ENCODE measurements at regions not wholly inside any gene's neighbourhood (a gene's known extent, or its start where the extent isn't known, plus 50 kb on each side); places are given as distances from the start of the nearest gene placed in this dataset.

GRCh38 chr3:117557464-117558090 lies 848.0 kb downstream of the TUSC7 start:
- no peaks in the 10 kb centered on the region for H3K36me3 ChIP-seq
- intact Hi-C loops (cut with DNase I; ENCODE audit: low total_unique reads): no loop called here
- no peak for DNase-seq
- no peak for TF ChIP-seq CTCF (IDR thresholded peaks at IDR 0.05 in 8 of 11, conservative IDR thresholded peaks at IDR 0.05 in 3 of 11)
- TF ChIP-seq POLR2A (IDR thresholded peaks at IDR 0.05): no peak
- no peak for TF ChIP-seq POLR2AphosphoS5 (IDR thresholded peaks at IDR 0.05)
- H3K9me3 ChIP-seq: no peaks in the 10 kb centered on the region
- WGBS, 5 donors: 68 to 81% (median 72%) methylated on average over 2 of the region's 2 CpGs
- no peaks in the 10 kb centered on the region for H3K4me1 ChIP-seq
- no peak overlapping the region for H3K4me3 ChIP-seq
- no peak overlapping the region for H3K27ac ChIP-seq
- no peaks in the 10 kb centered on the region for H3K27me3 ChIP-seq (replicated peaks in 1 of 7)

- TF ChIP-seq CTCF (IDR thresholded peaks at IDR 0.05 in 8 of 11, conservative IDR thresholded peaks at IDR 0.05 in 3 of 11) (no peak), POLR2A (IDR thresholded peaks at IDR 0.05) (no peak), POLR2AphosphoS5 (IDR thresholded peaks at IDR 0.05) (no peak)
- H3K36me3 ChIP-seq: no peaks in the 10 kb centered on the region
- no peak for DNase-seq
- no peak overlapping the region for H3K27ac ChIP-seq
- no peaks in the 10 kb centered on the region for H3K27me3 ChIP-seq (replicated peaks in 1 of 7)
- intact Hi-C loops (cut with DNase I; ENCODE audit: low total_unique reads): no loop called here
- H3K9me3 ChIP-seq: no peaks in the 10 kb centered on the region
- no peaks in the 10 kb centered on the region for H3K4me1 ChIP-seq
- 73 to 86% (median 82%) methylated on average over 1 of the region's 1 CpG for WGBS, 5 donors
- H3K4me3 ChIP-seq: no peak overlapping the region
Observed at GRCh38 chr3:117558681-117559080, 849.1 kb downstream of the TUSC7 start.

GRCh38 chr3:117562000-117562399 lies 852.4 kb downstream of the TUSC7 start:
- 64 to 85% (median 78%) methylated on average over 2 of the region's 2 CpGs for WGBS, 5 donors
- Histone ChIP-seq H3K4me3 (no peak overlapping the region), H3K27me3 (replicated peaks in 1 of 7) (no peaks in the 10 kb centered on the region), H3K9me3 (no peaks in the 10 kb centered on the region), H3K36me3 (no peaks in the 10 kb centered on the region), H3K27ac (no peak overlapping the region), H3K4me1 (no peaks in the 10 kb centered on the region)
- intact Hi-C loops (cut with DNase I; ENCODE audit: low total_unique reads): no loop called here
- TF ChIP-seq POLR2AphosphoS5 (IDR thresholded peaks at IDR 0.05) (no peak), CTCF (IDR thresholded peaks at IDR 0.05 in 8 of 11, conservative IDR thresholded peaks at IDR 0.05 in 3 of 11) (no peak)
- no peak for DNase-seq

GRCh38 chr3:117563063-117563462 lies 853.5 kb downstream of the TUSC7 start:
- 63 to 81% (median 72%) methylated on average over 4 of the region's 4 CpGs for WGBS, 5 donors
- intact Hi-C loops (cut with DNase I; ENCODE audit: low total_unique reads): no loop called here
- Histone ChIP-seq H3K27ac (no peak overlapping the region), H3K9me3 (no peaks in the 10 kb centered on the region), H3K36me3 (no peaks in the 10 kb centered on the region), H3K27me3 (replicated peaks in 1 of 7) (no peaks in the 10 kb centered on the region), H3K4me1 (no peaks in the 10 kb centered on the region), H3K4me3 (no peak overlapping the region)
- DNase-seq: no peak
- TF ChIP-seq CTCF (IDR thresholded peaks at IDR 0.05 in 8 of 11, conservative IDR thresholded peaks at IDR 0.05 in 3 of 11) (no peak), POLR2AphosphoS5 (IDR thresholded peaks at IDR 0.05) (no peak), POLR2A (IDR thresholded peaks at IDR 0.05) (no peak)

All from spleen (tissue), 11 donors.